ENCODE measurements at regions not wholly inside any gene's neighbourhood (a gene's known extent, or its start where the extent isn't known, plus 50 kb on each side); places are given as distances from the start of the nearest gene placed in this dataset.

DNA sequence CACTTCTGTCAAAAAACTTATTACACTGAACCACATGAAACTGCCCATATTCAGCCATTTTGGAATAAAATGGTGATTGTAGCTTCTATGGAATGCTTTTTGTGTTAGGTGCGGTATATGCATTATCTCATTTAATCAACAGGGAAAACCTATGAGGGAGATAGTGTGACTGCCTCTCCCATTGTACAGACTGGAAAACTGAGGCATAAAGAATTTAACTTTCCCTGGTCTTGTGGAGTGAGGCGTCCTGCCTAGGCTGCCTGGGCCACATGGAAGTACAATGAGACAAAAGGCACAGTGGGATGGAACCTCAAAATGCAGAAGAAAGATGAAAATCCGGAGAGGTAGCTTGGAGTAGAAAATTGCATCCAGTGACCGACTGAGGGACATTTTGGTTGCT, 80.2 kb downstream of the RPLP1 start:
- Mint-ChIP-seq H3K27me3 (ENCODE audit: low read depth) (no peaks in the 10 kb centered on the region; the same call in 1 of the 2 replicates), H3K4me3 (no peak overlapping the region), H3K9me3 (no peaks in the 10 kb centered on the region), H3K27ac (no peak overlapping the region), H3K4me1 (peaks cover 41% of the 10 kb centered on the region), H3K36me3 (no peaks in the 10 kb centered on the region)
- TF ChIP-seq, protein P1, sequence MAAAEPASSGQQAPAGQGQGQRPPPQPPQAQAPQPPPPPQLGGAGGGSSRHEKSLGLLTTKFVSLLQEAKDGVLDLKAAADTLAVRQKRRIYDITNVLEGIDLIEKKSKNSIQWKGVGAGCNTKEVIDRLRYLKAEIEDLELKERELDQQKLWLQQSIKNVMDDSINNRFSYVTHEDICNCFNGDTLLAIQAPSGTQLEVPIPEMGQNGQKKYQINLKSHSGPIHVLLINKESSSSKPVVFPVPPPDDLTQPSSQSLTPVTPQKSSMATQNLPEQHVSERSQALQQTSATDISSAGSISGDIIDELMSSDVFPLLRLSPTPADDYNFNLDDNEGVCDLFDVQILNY (CRISPR knock-in tag; IDR thresholded peaks at IDR 0.05), result no peak
- TF ChIP-seq, protein P2, sequence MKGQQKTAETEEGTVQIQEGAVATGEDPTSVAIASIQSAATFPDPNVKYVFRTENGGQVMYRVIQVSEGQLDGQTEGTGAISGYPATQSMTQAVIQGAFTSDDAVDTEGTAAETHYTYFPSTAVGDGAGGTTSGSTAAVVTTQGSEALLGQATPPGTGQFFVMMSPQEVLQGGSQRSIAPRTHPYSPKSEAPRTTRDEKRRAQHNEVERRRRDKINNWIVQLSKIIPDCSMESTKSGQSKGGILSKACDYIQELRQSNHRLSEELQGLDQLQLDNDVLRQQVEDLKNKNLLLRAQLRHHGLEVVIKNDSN (CRISPR knock-in tag; IDR thresholded peaks at IDR 0.05), result no peak
- no peak for TF ChIP-seq NFYB (CRISPR knock-in tag; conservative IDR thresholded peaks at IDR 0.05; ENCODE audit: low read depth)
- TF ChIP-seq, protein P3, sequence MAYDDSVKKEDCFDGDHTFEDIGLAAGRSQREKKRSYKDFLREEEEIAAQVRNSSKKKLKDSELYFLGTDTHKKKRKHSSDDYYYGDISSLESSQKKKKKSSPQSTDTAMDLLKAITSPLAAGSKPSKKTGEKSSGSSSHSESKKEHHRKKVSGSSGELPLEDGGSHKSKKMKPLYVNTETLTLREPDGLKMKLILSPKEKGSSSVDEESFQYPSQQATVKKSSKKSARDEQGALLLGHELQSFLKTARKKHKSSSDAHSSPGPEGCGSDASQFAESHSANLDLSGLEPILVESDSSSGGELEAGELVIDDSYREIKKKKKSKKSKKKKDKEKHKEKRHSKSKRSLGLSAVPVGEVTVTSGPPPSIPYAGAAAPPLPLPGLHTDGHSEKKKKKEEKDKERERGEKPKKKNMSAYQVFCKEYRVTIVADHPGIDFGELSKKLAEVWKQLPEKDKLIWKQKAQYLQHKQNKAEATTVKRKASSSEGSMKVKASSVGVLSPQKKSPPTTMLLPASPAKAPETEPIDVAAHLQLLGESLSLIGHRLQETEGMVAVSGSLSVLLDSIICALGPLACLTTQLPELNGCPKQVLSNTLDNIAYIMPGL (CRISPR knock-in tag; IDR thresholded peaks at IDR 0.05), result no peak
- TF ChIP-seq CREM (CRISPR knock-in tag; IDR thresholded peaks at IDR 0.05), result no peak
- TF ChIP-seq, protein P4, sequence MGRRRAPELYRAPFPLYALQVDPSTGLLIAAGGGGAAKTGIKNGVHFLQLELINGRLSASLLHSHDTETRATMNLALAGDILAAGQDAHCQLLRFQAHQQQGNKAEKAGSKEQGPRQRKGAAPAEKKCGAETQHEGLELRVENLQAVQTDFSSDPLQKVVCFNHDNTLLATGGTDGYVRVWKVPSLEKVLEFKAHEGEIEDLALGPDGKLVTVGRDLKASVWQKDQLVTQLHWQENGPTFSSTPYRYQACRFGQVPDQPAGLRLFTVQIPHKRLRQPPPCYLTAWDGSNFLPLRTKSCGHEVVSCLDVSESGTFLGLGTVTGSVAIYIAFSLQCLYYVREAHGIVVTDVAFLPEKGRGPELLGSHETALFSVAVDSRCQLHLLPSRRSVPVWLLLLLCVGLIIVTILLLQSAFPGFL (CRISPR knock-in tag; IDR thresholded peaks at IDR 0.05; ENCODE audit: borderline replicate concordance), result no peak
- TF ChIP-seq GRHL2 (CRISPR knock-in tag; IDR thresholded peaks at IDR 0.05; ENCODE audit: insufficient replicate concordance, severe bottlenecking), result no peak
- TF ChIP-seq, protein P5, sequence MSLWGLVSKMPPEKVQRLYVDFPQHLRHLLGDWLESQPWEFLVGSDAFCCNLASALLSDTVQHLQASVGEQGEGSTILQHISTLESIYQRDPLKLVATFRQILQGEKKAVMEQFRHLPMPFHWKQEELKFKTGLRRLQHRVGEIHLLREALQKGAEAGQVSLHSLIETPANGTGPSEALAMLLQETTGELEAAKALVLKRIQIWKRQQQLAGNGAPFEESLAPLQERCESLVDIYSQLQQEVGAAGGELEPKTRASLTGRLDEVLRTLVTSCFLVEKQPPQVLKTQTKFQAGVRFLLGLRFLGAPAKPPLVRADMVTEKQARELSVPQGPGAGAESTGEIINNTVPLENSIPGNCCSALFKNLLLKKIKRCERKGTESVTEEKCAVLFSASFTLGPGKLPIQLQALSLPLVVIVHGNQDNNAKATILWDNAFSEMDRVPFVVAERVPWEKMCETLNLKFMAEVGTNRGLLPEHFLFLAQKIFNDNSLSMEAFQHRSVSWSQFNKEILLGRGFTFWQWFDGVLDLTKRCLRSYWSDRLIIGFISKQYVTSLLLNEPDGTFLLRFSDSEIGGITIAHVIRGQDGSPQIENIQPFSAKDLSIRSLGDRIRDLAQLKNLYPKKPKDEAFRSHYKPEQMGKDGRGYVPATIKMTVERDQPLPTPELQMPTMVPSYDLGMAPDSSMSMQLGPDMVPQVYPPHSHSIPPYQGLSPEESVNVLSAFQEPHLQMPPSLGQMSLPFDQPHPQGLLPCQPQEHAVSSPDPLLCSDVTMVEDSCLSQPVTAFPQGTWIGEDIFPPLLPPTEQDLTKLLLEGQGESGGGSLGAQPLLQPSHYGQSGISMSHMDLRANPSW (CRISPR knock-in tag; conservative IDR thresholded peaks at IDR 0.05; ENCODE audit: low read depth), result no peak
- TF ChIP-seq TEAD4 (CRISPR knock-in tag; IDR thresholded peaks at IDR 0.05), result no peak
- CTCF ChIA-PET, result interaction anchor here (0.7 to 1.7 kb wide), 2 partner anchors 54 to 67 kb away, joined by 3 to 5 read pairs; no protein-coding TSS in a partner anchor
- POLR2A ChIA-PET, result no interaction called here
- DNase-seq (ENCODE audit: low spot score) (no peak), ATAC-seq (no peak)

DNA sequence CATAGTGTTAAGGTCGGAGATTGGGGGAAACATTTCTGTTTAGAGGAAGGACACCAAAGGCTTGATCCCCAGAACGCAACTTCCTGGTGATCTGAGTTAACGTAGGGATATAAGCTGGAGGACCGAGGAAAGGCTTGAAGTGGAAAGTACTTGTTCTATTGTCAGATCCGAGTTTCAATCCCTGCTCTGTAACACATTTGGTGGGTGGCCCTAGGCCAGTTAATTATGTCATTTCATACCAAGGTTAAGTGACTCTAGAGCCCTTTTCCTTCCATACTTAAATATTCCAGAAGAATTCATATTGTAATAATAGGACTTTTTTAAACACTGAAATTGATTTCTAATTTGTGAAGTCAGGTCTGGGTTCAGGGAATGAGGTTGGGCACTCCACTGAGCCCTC, 80.9 kb downstream of the RPLP1 start:
- Mint-ChIP-seq H3K36me3 (no peaks in the 10 kb centered on the region), H3K9me3 (no peaks in the 10 kb centered on the region)

More for the DNA sequence above, 80.9 kb downstream of the RPLP1 start:
- no peak for ATAC-seq
- no peak for DNase-seq (ENCODE audit: low spot score)
- no peaks in the 10 kb centered on the region; the same call in 1 of the 2 replicates for H3K27me3 Mint-ChIP-seq (ENCODE audit: low read depth)
- CTCF ChIA-PET, result no interaction called here
- POLR2A ChIA-PET, result no interaction called here
- H3K4me3 Mint-ChIP-seq, result no peak overlapping the region
- no peak for TF ChIP-seq ZNF263 (CRISPR knock-in tag; IDR thresholded peaks at IDR 0.05; ENCODE audit: low read depth)
- TF ChIP-seq, protein P5 (CRISPR knock-in tag; conservative IDR thresholded peaks at IDR 0.05; ENCODE audit: low read depth), result no peak
- TF ChIP-seq GABPB1 (CRISPR knock-in tag; IDR thresholded peaks at IDR 0.05), result no peak
- TF ChIP-seq, protein P6, sequence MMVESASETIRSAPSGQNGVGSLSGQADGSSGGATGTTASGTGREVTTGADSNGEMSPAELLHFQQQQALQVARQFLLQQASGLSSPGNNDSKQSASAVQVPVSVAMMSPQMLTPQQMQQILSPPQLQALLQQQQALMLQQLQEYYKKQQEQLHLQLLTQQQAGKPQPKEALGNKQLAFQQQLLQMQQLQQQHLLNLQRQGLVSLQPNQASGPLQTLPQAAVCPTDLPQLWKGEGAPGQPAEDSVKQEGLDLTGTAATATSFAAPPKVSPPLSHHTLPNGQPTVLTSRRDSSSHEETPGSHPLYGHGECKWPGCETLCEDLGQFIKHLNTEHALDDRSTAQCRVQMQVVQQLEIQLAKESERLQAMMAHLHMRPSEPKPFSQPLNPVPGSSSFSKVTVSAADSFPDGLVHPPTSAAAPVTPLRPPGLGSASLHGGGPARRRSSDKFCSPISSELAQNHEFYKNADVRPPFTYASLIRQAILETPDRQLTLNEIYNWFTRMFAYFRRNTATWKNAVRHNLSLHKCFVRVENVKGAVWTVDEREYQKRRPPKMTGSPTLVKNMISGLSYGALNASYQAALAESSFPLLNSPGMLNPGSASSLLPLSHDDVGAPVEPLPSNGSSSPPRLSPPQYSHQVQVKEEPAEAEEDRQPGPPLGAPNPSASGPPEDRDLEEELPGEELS (CRISPR knock-in tag; IDR thresholded peaks at IDR 0.05), result no peak
- TF ChIP-seq MYBL2 (CRISPR knock-in tag; IDR thresholded peaks at IDR 0.05), result no peak
- TF ChIP-seq, protein P1 (CRISPR knock-in tag; IDR thresholded peaks at IDR 0.05), result no peak
- TF ChIP-seq NR3C1 (CRISPR knock-in tag; conservative IDR thresholded peaks at IDR 0.05; ENCODE audit: low read depth), result no peak
- H3K4me1 Mint-ChIP-seq, result peaks cover 41% of the 10 kb centered on the region
- H3K27ac Mint-ChIP-seq, result no peak overlapping the region

All from WTC11 (cell line).